IMR-90 (cell line): ENCODE measurements at regions not wholly inside any gene's neighbourhood (a gene's known extent, or its start where the extent isn't known, plus 50 kb on each side); places are given as distances from the start of the nearest gene placed in this dataset.
A peak's percentile ranks its signal among the peaks of the same experiment; 100 is the strongest.
"Not testable (repeated sequence)": the region's sequence is repeated elsewhere in the genome, so short reads cannot be mapped to it uniquely, and the experiment has no call there.

Experiments used
- ATAC-seq: fragments of 200-7000 bp; cut with Tn5 transposase; 2 replicates; pipeline ENCODE4 v1.9.1; 2020; ENCODE audit warnings: low read depth, mild to moderate bottlenecking, moderate library complexity
- BruUV-seq: library from RNA; stranded (reverse); fragments of 400-500 nt; replicated peaks from 2 replicates; lab custom pipeline; 2021; lab: Mats Ljungman, UMichigan
- CTCF ChIA-PET: fragments of 300-600 bp; formaldehyde crosslinking; extraction: SDS; loops from one replicate; lab custom pipeline; 2021; ENCODE audit warnings: antibody characterized with exemption; lab: Yijun Ruan, JAX
- POLR2A ChIA-PET: fragments of 300-600 bp; sonication (Branson Sonifier 250); formaldehyde crosslinking; loops from one replicate; lab custom pipeline; 2022; ENCODE audit warnings: antibody characterized with exemption; ENCODE audit not compliant: unreplicated experiment; lab: Charles Lee
- DNase-seq: peaks from one replicate; pipeline ENCODE4 v3.0.0; 2013
- H2AFZ ChIP-seq: replicated peaks from 2 replicates; pipeline ENCODE3; 2013; ENCODE audit warnings: low read length, mild to moderate bottlenecking; ENCODE audit not compliant: poor library complexity
- H2AK5ac ChIP-seq: 2 replicates; pipeline ENCODE4 v1.6.1; 2013; ENCODE audit warnings: low read depth, low read length, inconsistent platforms
- H2AK9ac ChIP-seq: replicated peaks from 2 replicates; pipeline ENCODE3; 2013; ENCODE audit warnings: mild to moderate bottlenecking, low read depth, low read length, moderate library complexity; ENCODE audit not compliant: poor library complexity
- H2BK120ac ChIP-seq: 2 replicates; pipeline ENCODE4 v1.6.1; 2013; ENCODE audit warnings: low read depth, low read length, inconsistent platforms
- H2BK15ac ChIP-seq: 3 replicates; pipeline ENCODE4 v1.6.1; 2013; ENCODE audit warnings: low read depth, low read length, inconsistent platforms
- H2BK20ac ChIP-seq: 2 replicates; pipeline ENCODE4 v1.6.1; 2013; ENCODE audit warnings: low read depth, mild to moderate bottlenecking, inconsistent platforms, low read length, moderate library complexity
- H2BK5ac ChIP-seq: 2 replicates; pipeline ENCODE4 v1.6.1; 2013; ENCODE audit warnings: mild to moderate bottlenecking, low read depth, low read length, inconsistent platforms; ENCODE audit not compliant: poor library complexity, severe bottlenecking
- H3K14ac ChIP-seq: replicated peaks from 2 replicates; pipeline ENCODE4 v1.6.1; 2013; ENCODE audit warnings: low read depth, low read length, inconsistent platforms
- H3K18ac ChIP-seq: 2 replicates; pipeline ENCODE4 v1.6.1; 2013; ENCODE audit warnings: low read depth, low read length, control low read depth
- H3K23ac ChIP-seq: 2 replicates; pipeline ENCODE4 v1.6.1; 2013; ENCODE audit warnings: low read depth, low read length, inconsistent platforms
- H3K27ac ChIP-seq: 2 replicates; pipeline ENCODE4 v1.5.1; 2013; ENCODE audit warnings: mild to moderate bottlenecking, control low read depth, low read length; ENCODE audit not compliant: insufficient read depth
- H3K27me3 ChIP-seq: 2 replicates; pipeline ENCODE4 v1.6.1; 2013; ENCODE audit warnings: low read length; ENCODE audit not compliant: control insufficient read depth, insufficient read depth
- H3K36me3 ChIP-seq: 2 replicates; pipeline ENCODE4 v1.6.1; 2013; ENCODE audit warnings: low read length, mixed read lengths; ENCODE audit not compliant: control insufficient read depth, insufficient read depth
- H3K4ac ChIP-seq: 2 replicates; pipeline ENCODE4 v1.6.1; 2013; ENCODE audit warnings: low read depth, low read length, inconsistent platforms
- H3K4me1 ChIP-seq: 2 replicates; pipeline ENCODE4 v1.6.1; 2013; ENCODE audit warnings: low read length, mixed read lengths; ENCODE audit not compliant: control insufficient read depth, insufficient read depth
- H3K4me2 ChIP-seq: 2 replicates; pipeline ENCODE4 v1.6.1; 2013; ENCODE audit warnings: low read depth, mild to moderate bottlenecking, control low read depth, low read length, moderate library complexity
- H3K4me3 ChIP-seq: 2 replicates; pipeline ENCODE4 v1.5.1; 2013; ENCODE audit warnings: low read depth, mild to moderate bottlenecking, control low read depth, low read length, moderate library complexity; ENCODE audit not compliant: insufficient read depth
- H3K56ac ChIP-seq: 2 replicates; pipeline ENCODE4 v1.6.1; 2013; ENCODE audit warnings: low read length, inconsistent platforms; ENCODE audit not compliant: insufficient read depth; ENCODE audit errors: extremely low read depth
- H3K79me1 ChIP-seq, 2 experiments: 2 replicates each; pipeline ENCODE4 v1.6.1; 2013; ENCODE audit warnings: low read length in 2 of 2, inconsistent platforms in 1 of 2, low read depth in 1 of 2
- H3K9ac ChIP-seq: 2 replicates; pipeline ENCODE4 v1.6.1; 2013; ENCODE audit warnings: low read depth, low read length, control low read depth
- H3K9me1 ChIP-seq: 2 replicates; pipeline ENCODE4 v1.6.1; 2013; ENCODE audit warnings: low read length, inconsistent platforms; ENCODE audit not compliant: insufficient read depth
- H3K9me3 ChIP-seq: 2 replicates; pipeline ENCODE4 v1.6.1; 2013; ENCODE audit warnings: low read length; ENCODE audit not compliant: control insufficient read depth, insufficient read depth
- H4K20me1 ChIP-seq: 2 replicates; pipeline ENCODE4 v1.6.1; 2013; ENCODE audit warnings: low read length, inconsistent platforms; ENCODE audit not compliant: insufficient read depth
- H4K5ac ChIP-seq: 2 replicates; pipeline ENCODE4 v1.6.1; 2013; ENCODE audit warnings: mild to moderate bottlenecking, low read depth, low read length, control low read depth
- H4K8ac ChIP-seq, 2 experiments: 2 replicates each; pipeline ENCODE4 v1.6.1; 2013; ENCODE audit warnings: low read depth in 2 of 2, low read length in 2 of 2, control low read depth in 1 of 2, inconsistent platforms in 1 of 2
- H4K91ac ChIP-seq: 2 replicates; pipeline ENCODE4 v1.6.1; 2013; ENCODE audit warnings: low read depth, low read length, inconsistent platforms; ENCODE audit not compliant: insufficient read depth
- RAD21 ChIP-seq: IDR thresholded peaks from 2 replicates; pipeline ENCODE4 v1.6.1; 2012; ENCODE audit warnings: low read length, improper control_type of control experiment
- WGBS, 2 experiments: methylation state at CpG; one replicate each; pipeline versions ENCODE4 v1.1.5 to v1.1.7; 2013; ENCODE audit warnings: missing lambda C conversion rate in 2 of 2; ENCODE audit not compliant: insufficient read length in 1 of 2; ENCODE audit errors: extremely low coverage in 2 of 2; 5-methylcytosine and 5-hydroxymethylcytosine counted together
- dilution Hi-C: fragments of 300-500 bp; cut with HindIII; formaldehyde crosslinking; loops from one replicate; pipeline ENCODE4 v1.14.3; 2018; ENCODE audit warnings: low sequenced_read_pairs; ENCODE audit not compliant: unreplicated experiment
- in situ Hi-C: fragments of 300-500 bp; cut with MboI; formaldehyde crosslinking; loops from 3 replicates; pipeline ENCODE4 v1.14.3; 2019; ENCODE audit warnings: low sequenced_read_pairs, inconsistent platforms, mixed read lengths
- intact Hi-C: fragments of 100-400 bp; cut with micrococcal nuclease; formaldehyde crosslinking; loops from 2 replicates; pipeline ENCODE4 v1.10.0; 2022

GRCh38 chr4:3941735-3942522, 175.7 kb downstream of the ADRA2C start:
- H4K91ac ChIP-seq, POLR2A ChIA-PET, H2BK120ac ChIP-seq, H2BK15ac ChIP-seq, H3K4me3 ChIP-seq, H3K36me3 ChIP-seq, H3K23ac ChIP-seq, H4K8ac ChIP-seq, H3K4ac ChIP-seq, H3K14ac ChIP-seq, H3K27me3 ChIP-seq, BruUV-seq, H2BK5ac ChIP-seq, H2AK5ac ChIP-seq, dilution Hi-C loops, H3K9me1 ChIP-seq, H3K9me3 ChIP-seq, H3K4me1 ChIP-seq, H2AK9ac ChIP-seq, H3K4me2 ChIP-seq, H2AFZ ChIP-seq, H3K9ac ChIP-seq, H3K79me1 ChIP-seq, DNase-seq, ATAC-seq, H4K20me1 ChIP-seq, H3K27ac ChIP-seq, H3K56ac ChIP-seq, H2BK20ac ChIP-seq, H3K18ac ChIP-seq, H4K5ac ChIP-seq: not testable (repeated sequence)
- CTCF ChIA-PET, result interaction anchor here (0.8 to 1.4 kb wide), 2 partner anchors 72 to 281 kb away, joined by 3 to 4 read pairs; no protein-coding TSS in a partner anchor
- WGBS, 2 experiments, result 80% methylated on average over 1 of the region's 17 CpGs; no CpG with 5 or more reads in 1 of the 2 experiments
- intact Hi-C loops (loop anchor here (5.0 kb wide), 2 partner anchors 50 to 70 kb away; no protein-coding TSS in a partner anchor), in situ Hi-C loops (loop anchor here (10.0 kb wide), 2 partner anchors 47 to 167 kb away; no protein-coding TSS in a partner anchor)
- TF ChIP-seq RAD21, result peak; percentile 40; the same call in 1 of the 2 replicates
